ENCODE measurements at regions not wholly inside any gene's neighbourhood (a gene's known extent, or its start where the extent isn't known, plus 50 kb on each side); places are given as distances from the start of the nearest gene placed in this dataset.

DNA sequence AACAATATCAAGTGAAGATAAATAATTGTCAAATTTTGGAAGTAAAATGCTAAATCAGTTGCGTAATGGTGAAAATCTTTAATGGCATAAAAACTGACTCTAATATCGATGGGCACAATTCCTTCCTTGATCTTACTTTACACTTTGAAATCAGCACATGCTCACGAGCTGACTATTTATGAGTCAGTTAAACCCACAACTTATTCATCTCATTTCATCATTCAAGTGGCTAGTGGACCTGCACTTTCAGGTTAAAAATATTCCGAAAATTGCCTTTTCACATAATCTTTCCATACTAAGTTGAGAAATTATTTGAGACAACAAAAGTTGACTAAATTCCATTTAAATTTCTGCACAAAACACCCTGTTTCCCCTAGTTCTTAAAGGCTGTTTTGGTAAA, 582.1 kb upstream of the TENM3 start:
- Histone ChIP-seq H2BK120ac (ENCODE audit: low read depth, low read length) (peak overlapping the region; percentile 45; the same call in 1 of the 2 replicates), H3K4me2 (ENCODE audit: low read depth, low read length) (peak overlapping the region; percentile 58; the same call in 1 of the 2 replicates)

More for the DNA sequence above, 582.1 kb upstream of the TENM3 start:
- Histone ChIP-seq H3K9ac (ENCODE audit: low read depth, low read length) (no peak overlapping the region), H3K36me3 (ENCODE audit: control insufficient read depth, insufficient read depth, low read length) (no peaks in the 10 kb centered on the region), H2BK20ac (ENCODE audit: low read depth, low read length) (no peak overlapping the region), H3K27ac (ENCODE audit: insufficient read depth, low read length) (no peak overlapping the region), H4K8ac (ENCODE audit: low read depth in 2 of 2, low read length in 2 of 2) (peak overlapping the region in 1 of 2 experiments; percentile 10; a peak in 1 of 4 replicates), H3K4me1 (ENCODE audit: control insufficient read depth, insufficient read depth, low read length) (peaks cover 2% of the 10 kb centered on the region), H3K56ac (ENCODE audit: extremely low read depth, insufficient read depth, low read length) (peak overlapping the region; percentile 13; the same call in 1 of the 2 replicates), H4K20me1 (ENCODE audit: insufficient read depth, low read length) (no peaks in the 10 kb centered on the region), H3K4me3 (ENCODE audit: insufficient read depth, low read depth, low read length) (no peak overlapping the region), H3K79me1 (ENCODE audit: low read depth in 1 of 2, low read length in 2 of 2) (no peaks in the 10 kb centered on the region), H2BK5ac (ENCODE audit: low read depth, low read length, poor library complexity, severe bottlenecking) (peak overlapping the region; percentile 21), H4K5ac (ENCODE audit: low read depth, low read length) (no peak overlapping the region), H3K27me3 (ENCODE audit: control insufficient read depth, insufficient read depth, low read length) (no peaks in the 10 kb centered on the region), H3K9me1 (ENCODE audit: insufficient read depth, low read length) (no peaks in the 10 kb centered on the region; the same call in 1 of the 2 replicates), H3K18ac (ENCODE audit: low read depth, low read length) (peak overlapping the region; percentile 67; the same call in 1 of the 2 replicates), H3K14ac (replicated peaks; ENCODE audit: low read depth, low read length) (no peak overlapping the region), H2AFZ (replicated peaks; ENCODE audit: low read length, poor library complexity) (no peak overlapping the region), H3K9me3 (ENCODE audit: control insufficient read depth, insufficient read depth, low read length) (no peaks in the 10 kb centered on the region), H3K4ac (ENCODE audit: low read depth, low read length) (no peak overlapping the region), H3K23ac (ENCODE audit: low read depth, low read length) (no peak overlapping the region), H2AK9ac (replicated peaks; ENCODE audit: low read depth, low read length, poor library complexity) (no peak overlapping the region), H4K91ac (ENCODE audit: insufficient read depth, low read depth, low read length) (no peak overlapping the region), H2AK5ac (ENCODE audit: low read depth, low read length) (no peak overlapping the region), H2BK15ac (ENCODE audit: low read depth, low read length) (no peak overlapping the region)
- DNase-seq (peak; percentile 85), ATAC-seq (ENCODE audit: low read depth) (peak; percentile 75)
- WGBS, 2 experiments (ENCODE audit: extremely low coverage in 2 of 2, insufficient read length in 1 of 2) = 20% methylated on average over 1 of the region's 4 CpGs; no CpG with 5 or more reads in 1 of the 2 experiments
- CTCF ChIA-PET = interaction anchor here (0.6 to 1.3 kb wide), 2 partner anchors 12 to 21 kb away, joined by 3 read pairs; no protein-coding TSS in a partner anchor
- intact Hi-C loops (cut with micrococcal nuclease) = no loop called here
- no TSS peak for BruUV-seq (replicated peaks)
- no peak for TF ChIP-seq MXI1 (IDR thresholded peaks at IDR 0.05; ENCODE audit: borderline replicate concordance, low read depth, low read length)
- peak; percentile 91 for TF ChIP-seq CEBPB (IDR thresholded peaks at IDR 0.05; ENCODE audit: low read depth, low read length)
- TF ChIP-seq POLR2A (IDR thresholded peaks at IDR 0.05; ENCODE audit: low read depth, low read length) = no peak
- TF ChIP-seq FOS (IDR thresholded peaks at IDR 0.05; ENCODE audit: low read depth, low read length) = peak; percentile 45; the same call in 1 of the 2 replicates
- no peak for TF ChIP-seq RAD21 (IDR thresholded peaks at IDR 0.05; ENCODE audit: low read length)
- no peak for TF ChIP-seq RCOR1 (IDR thresholded peaks at IDR 0.05; ENCODE audit: insufficient replicate concordance, low read length)
- TF ChIP-seq, protein P1, sequence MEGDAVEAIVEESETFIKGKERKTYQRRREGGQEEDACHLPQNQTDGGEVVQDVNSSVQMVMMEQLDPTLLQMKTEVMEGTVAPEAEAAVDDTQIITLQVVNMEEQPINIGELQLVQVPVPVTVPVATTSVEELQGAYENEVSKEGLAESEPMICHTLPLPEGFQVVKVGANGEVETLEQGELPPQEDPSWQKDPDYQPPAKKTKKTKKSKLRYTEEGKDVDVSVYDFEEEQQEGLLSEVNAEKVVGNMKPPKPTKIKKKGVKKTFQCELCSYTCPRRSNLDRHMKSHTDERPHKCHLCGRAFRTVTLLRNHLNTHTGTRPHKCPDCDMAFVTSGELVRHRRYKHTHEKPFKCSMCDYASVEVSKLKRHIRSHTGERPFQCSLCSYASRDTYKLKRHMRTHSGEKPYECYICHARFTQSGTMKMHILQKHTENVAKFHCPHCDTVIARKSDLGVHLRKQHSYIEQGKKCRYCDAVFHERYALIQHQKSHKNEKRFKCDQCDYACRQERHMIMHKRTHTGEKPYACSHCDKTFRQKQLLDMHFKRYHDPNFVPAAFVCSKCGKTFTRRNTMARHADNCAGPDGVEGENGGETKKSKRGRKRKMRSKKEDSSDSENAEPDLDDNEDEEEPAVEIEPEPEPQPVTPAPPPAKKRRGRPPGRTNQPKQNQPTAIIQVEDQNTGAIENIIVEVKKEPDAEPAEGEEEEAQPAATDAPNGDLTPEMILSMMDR (conservative IDR thresholded peaks at IDR 0.05; ENCODE audit: low read depth, low read length) = no peak
- peak; percentile 92 for TF ChIP-seq BHLHE40 (IDR thresholded peaks at IDR 0.05; ENCODE audit: low read depth, low read length)
- TF ChIP-seq MAZ (IDR thresholded peaks at IDR 0.05; ENCODE audit: borderline replicate concordance, low read depth, low read length) = no peak
- TF ChIP-seq RFX5 (IDR thresholded peaks at IDR 0.05; ENCODE audit: low read depth, low read length) = no peak
- TF ChIP-seq NFE2L2 (IDR thresholded peaks at IDR 0.05; ENCODE audit: low read depth, low read length) = no peak
- TF ChIP-seq SMC3 (IDR thresholded peaks at IDR 0.05; ENCODE audit: low read depth, low read length) = no peak
- no peak for TF ChIP-seq CHD1 (IDR thresholded peaks at IDR 0.05; ENCODE audit: low read depth, low read length)
- TF ChIP-seq USF2 (IDR thresholded peaks at IDR 0.05; ENCODE audit: low read depth, low read length) = no peak
- TF ChIP-seq MAFK (IDR thresholded peaks at IDR 0.05; ENCODE audit: low read depth, low read length) = peak; percentile 7; the same call in 1 of the 2 replicates
- no peak for TF ChIP-seq ELK1 (IDR thresholded peaks at IDR 0.05; ENCODE audit: borderline replicate concordance, low read depth, low read length)
- dilution Hi-C loops (cut with HindIII; ENCODE audit: low sequenced_read_pairs, unreplicated experiment) = no loop called here
- in situ Hi-C loops (cut with MboI; ENCODE audit: low sequenced_read_pairs) = no loop called here
- POLR2A ChIA-PET (ENCODE audit: unreplicated experiment) = interaction anchor here (0.6 kb wide), 1 partner anchor 51 kb away, joined by 3 read pairs; no protein-coding TSS in a partner anchor

Data from IMR-90 (cell line).